Neural crest cell (in vitro differentiated cells): ENCODE measurements at regions not wholly inside any gene's neighbourhood (a gene's known extent, or its start where the extent isn't known, plus 50 kb on each side); places are given as distances from the start of the nearest gene placed in this dataset.

Experiments
- DNase-seq: peaks from one replicate; pipeline ENCODE4 v3.0.0; 2021; ENCODE audit warnings: low read depth, mixed read lengths, low spot score
- H3K27ac Mint-ChIP-seq: one replicate; pipeline ENCODE4 v1.8.0; 2021; ENCODE audit warnings: mild to moderate bottlenecking, mixed read lengths; ENCODE audit not compliant: unreplicated experiment
- H3K27me3 Mint-ChIP-seq: 2 replicates; pipeline ENCODE4 v1.8.0; 2021; ENCODE audit warnings: low read depth, mild to moderate bottlenecking, mixed read lengths
- H3K36me3 Mint-ChIP-seq: 2 replicates; pipeline ENCODE4 v1.8.0; 2021; ENCODE audit warnings: low read depth, mild to moderate bottlenecking, mixed read lengths
- H3K4me1 Mint-ChIP-seq: 2 replicates; pipeline ENCODE4 v1.8.0; 2021; ENCODE audit warnings: mixed read lengths
- H3K4me3 Mint-ChIP-seq: one replicate; pipeline ENCODE4 v1.8.0; 2021; ENCODE audit warnings: mild to moderate bottlenecking, mixed read lengths
- H3K9me3 Mint-ChIP-seq: 2 replicates; pipeline ENCODE4 v1.8.0; 2021; ENCODE audit warnings: mixed read lengths
- CTCF ChIP-seq: fragments of 200-600 bp; sonication (generic); conservative IDR thresholded peaks from 2 replicates; pipeline ENCODE4 v1.5.0; 2021; ENCODE audit warnings: antibody characterized with exemption, mild to moderate bottlenecking

- no peak overlapping the region for H3K4me3 Mint-ChIP-seq
- no peak for DNase-seq
- no peaks in the 10 kb centered on the region for H3K9me3 Mint-ChIP-seq
- H3K4me1 Mint-ChIP-seq: no peaks in the 10 kb centered on the region
- H3K36me3 Mint-ChIP-seq: no peaks in the 10 kb centered on the region
- no peak overlapping the region for H3K27ac Mint-ChIP-seq
- no peaks in the 10 kb centered on the region for H3K27me3 Mint-ChIP-seq
- TF ChIP-seq CTCF: peak; percentile 49
These were observed 90.3 kb upstream of the SESTD1 start for GRCh38 chr2:179354739-179355537.

GRCh38 chr2:179354296-179354695 is 89.7 kb upstream of the SESTD1 start:
- TF ChIP-seq CTCF: no peak
- Mint-ChIP-seq H3K9me3 (no peaks in the 10 kb centered on the region), H3K27ac (no peak overlapping the region), H3K4me1 (no peaks in the 10 kb centered on the region), H3K36me3 (no peaks in the 10 kb centered on the region), H3K4me3 (no peak overlapping the region), H3K27me3 (no peaks in the 10 kb centered on the region)
- no peak for DNase-seq

GRCh38 chr2:179352181-179352580 is 87.5 kb upstream of the SESTD1 start:
- Mint-ChIP-seq H3K27me3 (no peaks in the 10 kb centered on the region), H3K27ac (no peak overlapping the region), H3K4me1 (no peaks in the 10 kb centered on the region), H3K9me3 (peaks cover 2% of the 10 kb centered on the region), H3K36me3 (no peaks in the 10 kb centered on the region), H3K4me3 (no peak overlapping the region)
- TF ChIP-seq CTCF: no peak
- no peak for DNase-seq

- no peak overlapping the region for H3K4me3 Mint-ChIP-seq
- no peak overlapping the region for H3K27ac Mint-ChIP-seq
- TF ChIP-seq CTCF: no peak
- peaks cover 2% of the 10 kb centered on the region for H3K9me3 Mint-ChIP-seq
- H3K27me3 Mint-ChIP-seq: no peaks in the 10 kb centered on the region
- no peaks in the 10 kb centered on the region for H3K36me3 Mint-ChIP-seq
- no peaks in the 10 kb centered on the region for H3K4me1 Mint-ChIP-seq
- no peak for DNase-seq
These were observed 86.4 kb upstream of the SESTD1 start for GRCh38 chr2:179351057-179351456.

- H3K9me3 Mint-ChIP-seq: peaks cover 2% of the 10 kb centered on the region
- no peak overlapping the region for H3K27ac Mint-ChIP-seq
- H3K4me1 Mint-ChIP-seq: peaks cover 5% of the 10 kb centered on the region
- no peaks in the 10 kb centered on the region for H3K27me3 Mint-ChIP-seq
- H3K36me3 Mint-ChIP-seq: no peaks in the 10 kb centered on the region
- H3K4me3 Mint-ChIP-seq: no peak overlapping the region
- no peak for TF ChIP-seq CTCF
- no peak for DNase-seq
These were observed 85.2 kb upstream of the SESTD1 start for GRCh38 chr2:179349670-179350303.
